B cell (primary cell): ENCODE measurements at regions not wholly inside any gene's neighbourhood (a gene's known extent, or its start where the extent isn't known, plus 50 kb on each side); places are given as distances from the start of the nearest gene placed in this dataset.

Experiments
- ATAC-seq: fragments of 200-7000 bp; cut with Tn5 transposase; one replicate; pipeline ENCODE4 v1.10.0; 2021; ENCODE audit warnings: low read depth, mild to moderate bottlenecking, moderate number of reproducible peaks, moderate library complexity
- CTCF ChIA-PET: fragments of 350-600 bp; sonication (Branson Sonifier 250); formaldehyde crosslinking; loops from one replicate; lab custom pipeline; 2021; ENCODE audit warnings: antibody characterized with exemption, inconsistent platforms; lab: Charles Lee
- POLR2A ChIA-PET: fragments of 350-600 bp; sonication (Branson Sonifier 250); formaldehyde crosslinking; loops from one replicate; lab custom pipeline; 2021; ENCODE audit warnings: antibody characterized with exemption; lab: Charles Lee
- DNase-seq: peaks from one replicate; pipeline ENCODE4 v3.0.0; 2013
- H2AFZ ChIP-seq: 2 replicates; pipeline ENCODE4 v1.6.1; 2012; ENCODE audit warnings: mild to moderate bottlenecking, low read depth, low read length; ENCODE audit not compliant: insufficient read depth, poor library complexity, severe bottlenecking
- H3K27ac ChIP-seq, 2 donors: 1 replicate in 1 of 2; 2 replicates in 1 of 2; pipeline ENCODE4 v1.5.1; 2012 to 2013; ENCODE audit warnings: low read length in 2 of 2, mild to moderate bottlenecking in 2 of 2, moderate library complexity in 1 of 2
- H3K27me3 ChIP-seq, 4 experiments: fragments of 200-600 bp in 1 of 4; sonication (generic) in 1 of 4; replicated peaks in 1 of 4; 1 replicate in 2 of 4; 2 replicates in 2 of 4; pipeline versions ENCODE4 v1.6.1 to v1.7.0; 2013 to 2016; ENCODE audit warnings: low read length in 3 of 4, mild to moderate bottlenecking in 2 of 4, mixed read lengths in 1 of 4, moderate library complexity in 1 of 4; ENCODE audit not compliant: insufficient read depth in 4 of 4, control insufficient read depth in 3 of 4; ENCODE audit errors: control extremely low read depth in 1 of 4
- H3K36me3 ChIP-seq, 2 experiments: replicated peaks in 1 of 2; 1 replicate in 1 of 2; 2 replicates in 1 of 2; pipeline versions ENCODE4 v1.6.1 to v1.7.1; 2013; ENCODE audit warnings: low read length in 1 of 2; ENCODE audit not compliant: insufficient read depth in 2 of 2, control insufficient read depth in 1 of 2; ENCODE audit errors: control extremely low read depth in 1 of 2, extremely low read depth in 1 of 2
- H3K4me1 ChIP-seq, 2 donors: fragments of 200-600 bp in 1 of 2; sonication (generic) in 1 of 2; 1 replicate in 1 of 2; 2 replicates in 1 of 2; pipeline versions ENCODE4 v1.5.1 to v1.6.1; 2013 to 2017; ENCODE audit warnings: low read length in 2 of 2; ENCODE audit not compliant: control insufficient read depth in 2 of 2, insufficient read depth in 2 of 2
- H3K4me2 ChIP-seq: replicated peaks from 2 replicates; pipeline ENCODE3; 2012; ENCODE audit warnings: mild to moderate bottlenecking, low read depth, low read length; ENCODE audit not compliant: poor library complexity, severe bottlenecking
- H3K4me3 ChIP-seq, 5 experiments: fragments of 200-600 bp in 1 of 5; sonication (generic) in 1 of 5; 1 replicate in 3 of 5; 2 replicates in 2 of 5; pipeline versions ENCODE4 v1.5.1 to v1.7.0; 2011 to 2016; ENCODE audit warnings: low read length in 4 of 5, mild to moderate bottlenecking in 4 of 5, low read depth in 2 of 5, control low read depth in 1 of 5, moderate library complexity in 1 of 5; ENCODE audit not compliant: insufficient read depth in 1 of 5; ENCODE audit errors: control extremely low read depth in 1 of 5, extremely low read depth in 1 of 5
- H3K79me2 ChIP-seq: fragments of 200-600 bp; sonication (generic); one replicate; pipeline ENCODE4 v1.6.0; 2016; ENCODE audit warnings: low read length; ENCODE audit not compliant: control insufficient read depth, insufficient read depth
- H3K9ac ChIP-seq: fragments of 200-600 bp; sonication (generic); 2 replicates; pipeline ENCODE4 v1.6.1; 2017; ENCODE audit warnings: mild to moderate bottlenecking, low read length, moderate library complexity
- H3K9me3 ChIP-seq, 3 donors: one replicate each; pipeline versions ENCODE4 v1.6.1 to v1.7.1; 2013; ENCODE audit warnings: low read length in 2 of 3; ENCODE audit not compliant: control insufficient read depth in 2 of 3, insufficient read depth in 1 of 3; ENCODE audit errors: control extremely low read depth in 1 of 3
- H4K20me1 ChIP-seq: 2 replicates; pipeline ENCODE4 v1.6.0; 2012; ENCODE audit warnings: mild to moderate bottlenecking, low read length; ENCODE audit not compliant: insufficient read depth, control insufficient read depth, poor library complexity, severe bottlenecking
- H3K27ac Mint-ChIP-seq: one replicate; pipeline ENCODE4 v1.8.0; 2021; ENCODE audit warnings: mixed read lengths
- H3K27me3 Mint-ChIP-seq: one replicate; pipeline ENCODE4 v1.8.0; 2021; ENCODE audit warnings: mixed read lengths
- H3K4me1 Mint-ChIP-seq: one replicate; pipeline ENCODE4 v1.8.0; 2021; ENCODE audit warnings: mixed read lengths
- H3K4me3 Mint-ChIP-seq: one replicate; pipeline ENCODE4 v1.8.0; 2021; ENCODE audit warnings: mixed read lengths
- H3K9me3 Mint-ChIP-seq: one replicate; pipeline ENCODE4 v1.8.0; 2022; ENCODE audit warnings: mixed read lengths; ENCODE audit not compliant: insufficient read depth
- CTCF ChIP-seq: fragments of 200-600 bp; IDR thresholded peaks from one replicate; pipeline ENCODE4 v1.8.0; 2022; ENCODE audit warnings: antibody characterized with exemption, mild to moderate bottlenecking
- EZH2 ChIP-seq: IDR thresholded peaks from 2 replicates; pipeline ENCODE4 v1.6.1; 2012; ENCODE audit warnings: borderline replicate concordance, low read depth, mild to moderate bottlenecking, moderate library complexity, low read length; ENCODE audit not compliant: insufficient read depth, poor library complexity, severe bottlenecking
- WGBS: methylation state at CpG from one replicate; pipeline ENCODE4 v1.1.5; 2013; ENCODE audit warnings: missing lambda C conversion rate; ENCODE audit not compliant: insufficient coverage; 5-methylcytosine and 5-hydroxymethylcytosine counted together
- intact Hi-C: fragments of 100-400 bp; cut with micrococcal nuclease; formaldehyde crosslinking; loops from one replicate; pipeline ENCODE4 v1.10.0; 2022

- Mint-ChIP-seq H3K27ac (no peak overlapping the region), H3K9me3 (peaks cover 2% of the 10 kb centered on the region), H3K4me1 (no peaks in the 10 kb centered on the region), H3K4me3 (no peak overlapping the region), H3K27me3 (no peaks in the 10 kb centered on the region)
- Histone ChIP-seq H4K20me1 (no peaks in the 10 kb centered on the region), H3K9ac (no peak overlapping the region), H3K36me3 (no peaks in the 10 kb centered on the region), H3K9me3 (peaks cover 0 to 21% (median 0%) of the 10 kb centered on the region in 3 donors), H3K4me1 (no peaks in the 10 kb centered on the region), H3K27ac (no peak overlapping the region), H3K79me2 (no peaks in the 10 kb centered on the region), H3K4me2 (no peak overlapping the region), H3K4me3 (no peak overlapping the region), H3K27me3 (no peaks in the 10 kb centered on the region), H2AFZ (no peak overlapping the region)
- no peak for TF ChIP-seq CTCF
- TF ChIP-seq EZH2: no peak
- ChIA-PET CTCF (no interaction called here), POLR2A (no interaction called here)
- DNase-seq (no peak), ATAC-seq (no peak)
- intact Hi-C loops: no loop called here
- WGBS: 91% methylated on average over 17 of the region's 20 CpGs
Measured at GRCh38 chr10:128981881-128982615, 485.0 kb upstream of the MGMT start.

- Histone ChIP-seq H3K9me3 (peaks cover 0 to 20% (median 0%) of the 10 kb centered on the region in 3 donors), H3K4me2 (no peak overlapping the region), H4K20me1 (no peaks in the 10 kb centered on the region), H3K4me3 (no peak overlapping the region), H3K79me2 (no peaks in the 10 kb centered on the region), H3K27ac (no peak overlapping the region), H3K9ac (no peak overlapping the region), H3K27me3 (no peaks in the 10 kb centered on the region), H3K4me1 (no peaks in the 10 kb centered on the region), H3K36me3 (no peaks in the 10 kb centered on the region), H2AFZ (no peak overlapping the region)
- H3K4me1 Mint-ChIP-seq: no peaks in the 10 kb centered on the region
- no peak for TF ChIP-seq EZH2
- no peak for TF ChIP-seq CTCF
- H3K27ac Mint-ChIP-seq: no peak overlapping the region
- POLR2A ChIA-PET: no interaction called here
- no peak for DNase-seq
- CTCF ChIA-PET: no interaction called here
- ATAC-seq: no peak
- no peaks in the 10 kb centered on the region for H3K27me3 Mint-ChIP-seq
- 86% methylated on average over 4 of the region's 4 CpGs for WGBS
- H3K9me3 Mint-ChIP-seq: peaks cover 2% of the 10 kb centered on the region
- no peak overlapping the region for H3K4me3 Mint-ChIP-seq
- intact Hi-C loops: no loop called here
Measured at GRCh38 chr10:128982616-128982915, 484.5 kb upstream of the MGMT start.
